ENCODE measurements at regions not wholly inside any gene's neighbourhood (a gene's known extent, or its start where the extent isn't known, plus 50 kb on each side); places are given as distances from the start of the nearest gene placed in this dataset.

GRCh38 chr6:50102676-50103075 lies 52.9 kb upstream of the DEFB112 start:
- intact Hi-C loops (cut with micrococcal nuclease) = no loop called here

DNA sequence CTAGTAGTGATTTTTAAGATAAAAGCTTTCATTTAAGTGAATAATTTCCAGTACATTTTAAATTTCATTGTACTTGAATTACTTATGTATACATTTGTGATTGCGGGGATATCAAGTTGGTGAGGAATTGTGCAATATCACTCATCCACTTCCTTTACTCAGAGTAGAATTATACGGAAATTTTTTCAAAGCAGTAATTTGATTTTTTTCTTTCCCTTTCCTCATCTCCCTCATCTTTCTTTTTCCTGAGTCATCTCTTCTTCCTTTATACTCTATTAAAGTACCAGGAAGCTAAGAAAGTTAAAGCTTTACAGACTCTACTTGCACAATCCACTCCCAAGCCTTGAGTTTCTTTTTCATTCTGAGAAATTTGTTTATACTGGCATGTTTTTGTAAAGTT lies 60.9 kb upstream of the DEFB112 start:
- intact Hi-C loops (cut with micrococcal nuclease) = no loop called here

DNA sequence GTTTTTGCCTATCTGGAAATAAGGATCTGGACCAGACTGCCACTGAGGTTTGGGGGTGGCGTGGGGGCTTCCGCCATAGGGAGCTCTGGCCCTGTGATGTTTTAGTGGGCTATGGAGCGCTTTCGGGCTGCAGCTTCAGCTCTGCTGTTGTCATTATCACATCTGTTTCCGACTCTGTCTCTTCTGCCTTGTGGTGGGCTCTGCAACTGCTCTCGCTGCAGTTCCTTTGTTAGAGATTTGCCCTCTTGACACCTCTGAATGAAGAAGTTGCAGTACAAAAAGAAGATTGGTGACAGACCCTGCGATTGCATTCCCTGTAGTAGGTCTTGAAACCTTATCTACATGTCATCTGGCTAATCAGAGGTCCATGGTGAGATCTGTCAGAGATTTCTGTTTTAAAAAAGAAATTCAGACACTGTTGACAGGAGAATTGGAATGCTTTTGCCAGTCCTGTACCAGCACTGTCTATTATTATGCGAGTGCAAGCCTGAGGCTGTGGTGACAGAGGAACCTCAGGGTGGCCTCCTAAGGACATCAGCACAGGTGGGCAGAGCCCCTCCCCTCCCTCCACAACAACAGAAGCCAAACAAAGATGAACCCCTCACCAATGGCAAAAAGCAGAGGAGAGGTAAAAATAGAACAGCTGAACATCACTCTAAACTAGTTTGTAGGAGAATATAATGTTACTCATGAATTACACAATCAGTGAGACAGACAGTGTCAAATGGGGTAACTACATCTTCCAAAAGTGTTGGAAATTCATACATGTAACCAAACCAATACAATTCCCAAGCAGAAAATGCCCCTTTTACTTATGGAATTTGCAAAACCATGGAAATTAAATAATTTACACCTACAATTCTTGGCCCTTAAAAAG lies 63.5 kb upstream of the DEFB112 start:
- intact Hi-C loops (cut with micrococcal nuclease) = no loop called here

GRCh38 chr6:50116390-50116789 lies 66.7 kb upstream of the DEFB112 start:
- intact Hi-C loops (cut with micrococcal nuclease) = no loop called here

GRCh38 chr6:50116797-50117542 lies 67.2 kb upstream of the DEFB112 start:
- intact Hi-C loops (cut with micrococcal nuclease) = no loop called here

GRCh38 chr6:50120300-50120699 lies 70.6 kb upstream of the DEFB112 start:
- intact Hi-C loops (cut with micrococcal nuclease) = no loop called here

DNA sequence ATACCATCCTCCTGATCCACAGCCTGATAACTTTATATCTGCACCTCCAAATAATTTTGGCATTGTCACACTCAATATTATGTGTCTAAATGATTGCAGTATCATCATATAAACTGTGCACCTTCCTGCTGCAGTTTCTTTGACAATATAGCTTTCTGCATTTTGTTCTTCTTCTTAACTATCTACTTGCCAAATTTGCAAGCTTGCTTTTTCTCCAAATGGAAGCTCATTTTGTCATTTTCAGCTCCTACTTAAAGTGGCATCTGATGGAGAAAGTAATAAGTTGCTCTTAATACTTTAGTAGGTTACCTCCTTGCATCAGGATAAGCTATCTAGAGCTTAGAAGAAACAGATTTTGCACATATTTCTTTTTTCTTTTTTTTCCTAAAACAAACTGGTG lies 74.0 kb upstream of the DEFB112 start:
- intact Hi-C loops (cut with micrococcal nuclease) = no loop called here

DNA sequence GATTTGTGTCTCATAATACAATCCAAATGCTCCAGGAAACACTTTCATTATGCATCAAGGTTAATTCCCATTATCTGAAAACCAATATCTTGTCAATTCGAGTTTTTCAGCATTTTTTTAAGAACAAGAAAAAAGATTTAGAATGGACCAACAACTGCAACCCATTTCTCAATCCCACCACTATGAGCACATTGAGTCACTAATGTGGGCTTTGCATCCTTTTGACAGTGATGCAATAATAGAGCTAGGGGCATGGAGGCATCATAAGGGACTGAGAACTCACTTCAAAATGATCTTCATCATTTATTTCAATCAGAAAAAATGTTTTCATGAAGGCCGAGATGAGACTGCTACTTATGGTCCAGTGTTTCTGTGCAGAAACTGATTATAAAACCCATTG lies 74.8 kb upstream of the DEFB112 start:
- intact Hi-C loops (cut with micrococcal nuclease) = no loop called here

DNA sequence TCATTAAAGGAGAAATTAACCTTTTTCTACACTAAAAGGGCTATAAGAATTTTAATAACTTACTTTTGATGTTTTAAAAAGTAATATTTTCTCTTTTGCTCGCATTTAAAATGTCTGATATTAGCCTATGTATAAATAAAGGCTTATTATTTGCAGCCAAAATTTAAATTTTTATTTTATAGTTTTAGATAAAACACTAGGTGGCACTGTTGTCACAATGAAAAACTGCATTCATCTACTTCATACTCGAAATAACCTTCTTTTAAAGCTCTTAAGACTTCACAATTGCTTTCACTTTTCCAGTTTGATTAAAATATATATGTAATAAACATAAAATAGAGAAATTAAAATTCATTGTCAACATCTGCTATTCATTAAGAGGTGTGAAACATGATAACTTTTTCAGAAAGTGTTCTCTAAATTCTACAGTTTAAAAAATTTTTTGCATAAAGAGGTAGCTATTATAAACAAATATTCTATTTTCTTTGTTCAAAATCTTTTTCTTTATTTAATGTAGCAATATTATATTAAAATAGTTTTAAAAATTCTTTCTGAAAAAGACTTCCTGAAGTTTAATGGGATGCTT lies 78.8 kb upstream of the DEFB112 start:
- intact Hi-C loops (cut with micrococcal nuclease) = loop anchor here (1.0 to 2.0 kb wide), 2 partner anchors 474 to 664 kb away; no protein-coding TSS in a partner anchor

DNA sequence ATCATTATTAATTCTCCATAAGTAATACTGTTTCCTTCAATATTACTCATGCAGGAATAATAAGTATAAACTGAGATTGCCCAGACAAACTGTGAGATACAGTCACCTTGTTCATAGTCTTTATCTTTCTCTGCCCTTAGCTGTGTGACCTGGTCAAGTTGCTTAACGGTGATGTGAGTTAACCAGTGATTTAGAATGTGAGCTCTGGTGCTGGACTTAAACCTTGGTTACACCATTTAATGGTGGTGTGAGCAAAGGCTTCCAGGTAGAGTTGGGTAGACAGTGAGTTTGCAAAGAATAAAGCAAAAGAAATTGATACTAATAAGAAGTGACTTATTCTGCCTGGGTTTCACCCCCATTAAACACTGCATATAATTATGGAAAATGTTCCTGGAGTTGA lies 86.2 kb upstream of the DEFB112 start:
- intact Hi-C loops (cut with micrococcal nuclease) = no loop called here

DNA sequence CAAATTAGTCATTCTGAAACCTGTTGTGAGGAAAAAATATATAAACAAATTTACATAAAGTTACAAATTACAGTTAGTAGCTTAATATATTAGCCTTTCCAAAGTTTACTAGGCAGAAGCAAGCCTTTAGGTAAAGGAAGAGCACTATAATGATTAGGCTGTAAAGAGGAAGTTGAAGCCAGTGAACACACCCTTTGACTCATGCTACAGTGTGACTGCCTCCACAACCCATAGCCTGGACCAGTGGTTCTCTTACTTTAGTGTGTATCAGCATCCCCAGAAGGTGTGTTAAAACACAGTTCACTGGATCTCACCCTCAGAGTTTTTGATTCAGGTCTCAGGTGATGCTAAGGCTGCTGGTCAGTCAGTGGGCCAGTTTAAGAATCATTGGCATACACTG lies 91.4 kb upstream of the DEFB112 start:
- intact Hi-C loops (cut with micrococcal nuclease) = no loop called here

DNA sequence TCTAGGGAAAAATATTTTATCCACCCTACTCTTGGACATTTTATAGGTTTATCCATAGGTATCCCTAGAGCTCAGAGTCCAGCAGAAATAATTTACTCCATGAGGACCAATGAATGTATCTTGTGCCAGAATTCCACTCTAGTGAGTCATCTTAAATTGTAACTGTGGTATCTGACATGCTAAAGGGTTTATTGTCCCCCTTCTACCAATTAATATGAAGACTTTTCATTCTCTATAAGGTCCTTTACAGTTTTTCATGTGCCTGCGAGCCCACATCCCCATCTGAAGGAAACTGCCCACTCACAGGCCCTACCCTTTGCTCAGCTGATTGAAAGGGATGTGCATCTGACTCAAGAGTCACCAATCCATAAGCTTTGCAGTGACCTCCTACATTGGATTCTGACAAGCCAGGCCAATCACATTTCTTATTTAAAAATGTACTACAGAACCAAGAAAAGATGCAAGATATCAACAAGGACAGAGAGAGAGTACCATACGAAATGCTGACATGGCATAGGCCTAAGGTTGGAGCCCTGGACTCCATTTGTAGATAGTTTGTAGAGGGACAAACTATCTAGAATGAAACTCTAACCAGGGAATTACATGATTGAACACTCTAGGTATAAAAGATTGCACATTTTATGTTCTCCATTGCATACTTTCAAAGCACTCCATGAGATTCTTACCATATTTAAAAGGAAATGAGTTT lies 93.4 kb upstream of the DEFB112 start:
- intact Hi-C loops (cut with micrococcal nuclease) = no loop called here

GRCh38 chr6:50145125-50145524 lies 95.4 kb upstream of the DEFB112 start:
- intact Hi-C loops (cut with micrococcal nuclease) = no loop called here

DNA sequence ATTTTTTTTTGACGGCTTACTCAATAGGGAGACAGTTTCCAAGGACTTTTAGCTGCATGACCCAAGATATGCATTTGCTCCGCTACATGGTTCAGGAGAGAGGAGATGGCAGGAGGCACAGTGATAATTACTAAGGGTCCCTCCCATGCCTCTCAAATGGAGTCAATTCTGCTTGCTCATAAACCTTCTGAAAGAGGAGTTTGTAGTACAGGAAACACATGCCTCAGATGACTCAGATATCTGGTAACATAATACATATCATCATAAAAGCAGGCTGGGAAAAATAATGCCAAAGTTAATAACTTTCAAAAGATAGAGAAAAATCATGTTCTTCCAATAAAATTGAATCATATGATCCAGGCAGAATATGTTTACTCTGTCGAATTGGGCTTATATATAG lies 97.6 kb upstream of the DEFB112 start:
- intact Hi-C loops (cut with micrococcal nuclease) = no loop called here

GRCh38 chr6:50180646-50181045 lies 130.9 kb upstream of the DEFB112 start:
- intact Hi-C loops (cut with micrococcal nuclease) = no loop called here

DNA sequence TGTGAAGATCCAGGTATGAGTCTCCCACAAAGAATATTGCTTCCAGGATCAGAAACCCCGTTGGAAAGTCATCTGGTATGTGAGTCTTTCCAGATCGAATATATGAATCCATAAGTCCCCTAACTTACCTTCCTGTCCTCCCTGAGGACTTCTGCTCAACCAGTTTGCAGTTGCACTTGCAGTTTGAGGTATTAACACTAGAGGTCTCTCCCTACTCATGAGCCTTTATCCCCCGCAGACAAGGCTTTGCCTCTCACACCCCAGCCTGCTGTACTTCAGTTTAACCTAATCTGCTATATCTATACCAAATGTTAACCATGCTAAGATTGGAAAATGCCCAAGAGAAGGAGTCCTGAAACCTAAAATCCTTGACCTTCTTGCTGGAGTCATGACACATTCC lies 135.3 kb upstream of the DEFB112 start:
- intact Hi-C loops (cut with micrococcal nuclease) = no loop called here

- intact Hi-C loops (cut with micrococcal nuclease) = no loop called here
Measured at GRCh38 chr6:50187351-50187921, 137.7 kb upstream of the DEFB112 start.

DNA sequence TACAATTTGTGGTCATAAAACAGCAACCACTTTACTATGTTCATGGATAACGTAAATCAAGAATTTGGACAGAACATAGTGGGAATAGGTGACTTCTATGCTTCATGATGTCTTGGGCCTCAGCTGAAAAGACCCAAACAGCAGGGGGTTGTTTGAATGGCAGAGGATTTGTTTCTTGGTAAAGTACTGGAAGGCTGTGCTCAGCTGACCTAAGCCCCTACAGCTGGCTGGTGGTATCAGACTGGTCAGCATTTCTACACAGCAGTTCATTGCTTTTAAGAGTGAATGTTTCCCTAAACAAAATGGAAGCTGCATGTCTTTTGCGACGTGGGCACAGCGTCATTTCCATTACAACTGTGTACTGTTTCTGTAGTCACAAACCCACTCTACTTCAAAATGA lies 148.5 kb upstream of the DEFB112 start:
- intact Hi-C loops (cut with micrococcal nuclease) = no loop called here

GRCh38 chr6:50202766-50203165 lies 153.0 kb upstream of the DEFB112 start:
- intact Hi-C loops (cut with micrococcal nuclease) = no loop called here

DNA sequence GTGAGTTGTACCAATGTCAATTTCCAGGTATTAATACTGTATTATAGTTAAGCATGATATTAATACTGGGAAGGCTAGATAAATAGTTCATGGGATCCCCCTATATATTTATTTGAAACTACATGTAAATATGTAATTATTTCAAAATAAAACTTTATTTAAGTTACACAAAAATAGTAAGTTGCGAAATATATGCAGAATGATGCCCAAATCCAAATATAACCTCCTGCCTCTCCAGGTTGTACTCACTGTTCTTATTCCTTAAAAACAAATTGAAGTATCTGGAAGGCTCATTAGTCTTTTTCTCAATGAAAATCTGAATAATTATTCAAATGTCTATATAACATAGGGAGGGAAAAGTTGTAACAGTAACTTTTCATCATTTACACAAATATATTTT lies 161.9 kb upstream of the DEFB112 start:
- intact Hi-C loops (cut with micrococcal nuclease) = no loop called here

GRCh38 chr6:50213146-50213545 lies 163.4 kb upstream of the DEFB112 start:
- intact Hi-C loops (cut with micrococcal nuclease) = no loop called here

All from T-helper 2 cell treated with Interferon-gamma antibody and Interleukin-4, amounts not matched to agents 100 ng/mL and 5 ng/mL, for 36 hours (primary cell).